ENCODE measurements at regions not wholly inside any gene's neighbourhood (a gene's known extent, or its start where the extent isn't known, plus 50 kb on each side); places are given as distances from the start of the nearest gene placed in this dataset.
"Not testable (repeated sequence)": the region's sequence is repeated elsewhere in the genome, so short reads cannot be mapped to it uniquely, and the experiment has no call there.

DNA sequence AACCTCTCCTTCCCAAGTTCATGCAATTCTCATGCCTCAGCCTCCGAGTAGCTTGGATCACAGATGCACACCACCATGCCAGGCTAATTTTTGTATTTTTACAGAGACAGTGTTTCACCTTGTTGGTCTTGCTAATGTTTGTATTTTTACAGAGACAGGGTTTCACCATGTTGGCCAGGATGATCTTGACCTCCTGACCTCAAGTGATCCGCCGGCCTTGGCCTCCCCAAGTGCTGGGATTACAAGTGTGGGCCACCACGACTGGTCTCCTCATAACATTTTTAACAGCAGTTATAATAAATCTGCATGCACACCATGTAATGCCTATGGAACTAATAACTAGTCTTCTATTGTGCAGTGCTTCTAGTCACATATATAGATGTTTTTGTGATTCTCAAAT lies 123.8 kb upstream of the VKORC1L1 start:
- peaks cover 14% of the 10 kb centered on the region for H3K4me1 Mint-ChIP-seq (ENCODE audit: low read depth)
- DNase-seq, result no peak

DNA sequence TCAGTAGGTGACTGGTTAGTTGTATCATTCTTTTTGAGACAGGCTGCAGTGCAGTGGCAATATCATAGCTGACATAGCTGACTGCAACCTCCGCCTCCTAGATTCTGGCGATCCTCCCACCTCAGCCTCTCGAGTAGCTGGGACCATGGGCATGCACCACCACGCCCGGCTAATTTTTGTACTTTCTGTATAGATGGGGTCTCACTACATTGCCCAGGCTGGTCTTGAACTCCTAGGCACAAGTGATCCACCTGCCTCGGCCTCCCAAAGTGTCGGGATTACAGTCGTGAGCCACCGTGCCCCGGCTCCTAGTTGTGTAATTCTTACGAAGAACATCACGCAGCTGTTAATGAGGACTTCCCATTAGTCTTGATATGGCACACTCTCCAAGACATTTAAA lies 123.4 kb upstream of the VKORC1L1 start:
- no peaks in the 10 kb centered on the region for H3K9me3 Mint-ChIP-seq
- H3K27ac Mint-ChIP-seq, result no peak overlapping the region
- peaks cover 14% of the 10 kb centered on the region for H3K4me1 Mint-ChIP-seq (ENCODE audit: low read depth)
- peaks cover 10% of the 10 kb centered on the region for H3K36me3 Mint-ChIP-seq (ENCODE audit: low read depth)
- TF ChIP-seq, protein P1, sequence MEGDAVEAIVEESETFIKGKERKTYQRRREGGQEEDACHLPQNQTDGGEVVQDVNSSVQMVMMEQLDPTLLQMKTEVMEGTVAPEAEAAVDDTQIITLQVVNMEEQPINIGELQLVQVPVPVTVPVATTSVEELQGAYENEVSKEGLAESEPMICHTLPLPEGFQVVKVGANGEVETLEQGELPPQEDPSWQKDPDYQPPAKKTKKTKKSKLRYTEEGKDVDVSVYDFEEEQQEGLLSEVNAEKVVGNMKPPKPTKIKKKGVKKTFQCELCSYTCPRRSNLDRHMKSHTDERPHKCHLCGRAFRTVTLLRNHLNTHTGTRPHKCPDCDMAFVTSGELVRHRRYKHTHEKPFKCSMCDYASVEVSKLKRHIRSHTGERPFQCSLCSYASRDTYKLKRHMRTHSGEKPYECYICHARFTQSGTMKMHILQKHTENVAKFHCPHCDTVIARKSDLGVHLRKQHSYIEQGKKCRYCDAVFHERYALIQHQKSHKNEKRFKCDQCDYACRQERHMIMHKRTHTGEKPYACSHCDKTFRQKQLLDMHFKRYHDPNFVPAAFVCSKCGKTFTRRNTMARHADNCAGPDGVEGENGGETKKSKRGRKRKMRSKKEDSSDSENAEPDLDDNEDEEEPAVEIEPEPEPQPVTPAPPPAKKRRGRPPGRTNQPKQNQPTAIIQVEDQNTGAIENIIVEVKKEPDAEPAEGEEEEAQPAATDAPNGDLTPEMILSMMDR (IDR thresholded peaks at IDR 0.05), result no peak; the same call in 1 of the 2 replicates
- peaks cover 2% of the 10 kb centered on the region for H3K27me3 Mint-ChIP-seq (ENCODE audit: insufficient read depth)
- DNase-seq, result no peak
- H3K4me3 Mint-ChIP-seq, result no peak overlapping the region

More for the DNA sequence above, 123.8 kb upstream of the VKORC1L1 start:
- no peak overlapping the region for H3K4me3 Mint-ChIP-seq
- peaks cover 2% of the 10 kb centered on the region for H3K27me3 Mint-ChIP-seq (ENCODE audit: insufficient read depth)
- peaks cover 10% of the 10 kb centered on the region for H3K36me3 Mint-ChIP-seq (ENCODE audit: low read depth)
- no peak overlapping the region for H3K27ac Mint-ChIP-seq
- TF ChIP-seq, protein P1 (IDR thresholded peaks at IDR 0.05), result no peak
- H3K9me3 Mint-ChIP-seq, result no peaks in the 10 kb centered on the region

DNA sequence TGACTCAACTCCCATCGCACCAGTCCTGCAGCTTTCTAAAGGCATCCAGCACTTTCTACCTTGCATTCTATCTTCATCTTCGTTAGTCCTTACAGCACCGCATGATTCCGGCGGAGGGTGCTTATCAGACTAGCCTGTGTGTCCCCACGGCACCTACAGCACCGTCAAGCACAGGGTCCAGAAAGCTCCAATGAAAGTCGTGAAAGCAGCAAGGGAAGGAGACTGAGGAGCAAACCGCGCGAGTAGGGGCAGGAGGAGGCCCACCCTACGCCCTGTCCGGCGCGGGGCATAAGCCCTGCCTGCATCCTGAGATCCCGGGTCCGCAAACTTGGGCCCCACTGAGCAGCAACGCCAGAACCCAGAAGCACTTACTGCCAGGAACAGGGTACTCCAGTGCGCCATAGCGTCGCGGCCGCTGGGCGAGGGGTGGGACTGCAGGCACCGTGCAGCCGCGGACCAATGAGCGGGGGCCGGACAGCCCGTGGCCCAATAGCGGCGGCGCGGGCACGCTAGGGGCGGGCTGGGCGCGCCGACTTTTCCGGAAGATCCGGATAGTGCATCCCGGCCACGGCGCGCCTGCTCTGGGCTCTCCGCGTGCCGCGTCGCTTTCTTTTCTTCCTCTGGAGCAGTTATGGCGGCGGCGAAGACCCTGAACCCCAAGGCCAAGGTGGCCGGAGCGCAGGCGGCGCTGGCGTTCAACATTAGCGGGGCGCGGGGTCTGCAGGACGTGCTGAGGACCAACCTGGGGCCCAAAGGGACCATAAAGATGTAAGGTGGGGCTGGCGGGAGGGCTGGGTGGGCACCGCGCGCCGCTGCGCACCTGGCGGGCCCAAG lies 122.1 kb upstream of the VKORC1L1 start:
- H3K36me3 Mint-ChIP-seq (ENCODE audit: low read depth), result peaks cover 10% of the 10 kb centered on the region
- TF ChIP-seq, protein P1 (IDR thresholded peaks at IDR 0.05), result peak; percentile 50
- peak; percentile 79 for DNase-seq
- H3K4me1 Mint-ChIP-seq (ENCODE audit: low read depth), result peaks cover 11% of the 10 kb centered on the region
- no peaks in the 10 kb centered on the region for H3K9me3 Mint-ChIP-seq
- peak overlapping the region; percentile 92 for H3K4me3 Mint-ChIP-seq
- H3K27me3 Mint-ChIP-seq (ENCODE audit: insufficient read depth), result peaks cover 2% of the 10 kb centered on the region
- peak overlapping the region; percentile 82 for H3K27ac Mint-ChIP-seq

DNA sequence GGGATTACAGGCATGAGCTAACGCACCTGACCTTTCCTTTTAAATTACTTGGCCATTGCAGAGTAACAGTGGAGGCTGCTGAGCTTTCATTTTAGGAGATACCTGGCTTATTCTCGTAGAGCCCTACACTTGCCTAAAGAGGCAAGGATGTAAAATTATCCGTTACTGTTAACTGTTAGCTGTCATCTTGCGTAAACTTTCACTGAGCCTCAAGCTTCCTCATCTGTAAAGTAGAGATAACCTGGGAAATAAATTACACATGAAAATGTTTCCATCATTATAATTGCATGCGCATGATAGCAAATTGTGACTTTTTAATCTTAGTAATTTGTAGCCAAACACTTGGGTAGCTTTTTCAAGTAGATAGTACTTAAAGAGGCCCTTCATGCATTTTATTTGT lies 118.8 kb upstream of the VKORC1L1 start:
- DNase-seq; H3K4me1 Mint-ChIP-seq (ENCODE audit: low read depth); H3K4me3 Mint-ChIP-seq; H3K27me3 Mint-ChIP-seq (ENCODE audit: insufficient read depth); H3K27ac Mint-ChIP-seq; H3K9me3 Mint-ChIP-seq: not testable (repeated sequence)
- peaks cover 10% of the 10 kb centered on the region for H3K36me3 Mint-ChIP-seq (ENCODE audit: low read depth)

DNA sequence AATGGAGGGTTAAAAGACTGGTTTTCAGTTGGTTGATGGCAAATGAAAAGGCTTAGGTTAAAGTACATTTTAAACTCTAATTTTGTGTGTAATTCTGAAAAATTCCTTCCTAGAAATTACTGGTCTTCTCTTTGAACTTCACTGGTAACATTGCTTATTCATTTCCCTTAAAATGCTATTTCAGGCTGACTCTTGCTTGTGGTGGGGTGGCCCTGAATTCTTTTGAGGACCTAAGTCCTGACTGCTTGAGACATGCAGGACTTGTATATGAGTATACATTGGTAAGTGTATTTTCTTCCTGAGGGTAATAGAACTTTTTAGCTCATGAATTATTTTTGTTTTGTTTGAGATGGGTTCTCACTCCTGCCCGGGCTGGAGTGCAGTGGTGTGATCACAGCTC lies 113.9 kb upstream of the VKORC1L1 start:
- not testable (repeated sequence) for H3K36me3 Mint-ChIP-seq (ENCODE audit: low read depth); DNase-seq; H3K27me3 Mint-ChIP-seq (ENCODE audit: insufficient read depth); H3K9me3 Mint-ChIP-seq; H3K4me3 Mint-ChIP-seq; H3K4me1 Mint-ChIP-seq (ENCODE audit: low read depth); H3K27ac Mint-ChIP-seq

DNA sequence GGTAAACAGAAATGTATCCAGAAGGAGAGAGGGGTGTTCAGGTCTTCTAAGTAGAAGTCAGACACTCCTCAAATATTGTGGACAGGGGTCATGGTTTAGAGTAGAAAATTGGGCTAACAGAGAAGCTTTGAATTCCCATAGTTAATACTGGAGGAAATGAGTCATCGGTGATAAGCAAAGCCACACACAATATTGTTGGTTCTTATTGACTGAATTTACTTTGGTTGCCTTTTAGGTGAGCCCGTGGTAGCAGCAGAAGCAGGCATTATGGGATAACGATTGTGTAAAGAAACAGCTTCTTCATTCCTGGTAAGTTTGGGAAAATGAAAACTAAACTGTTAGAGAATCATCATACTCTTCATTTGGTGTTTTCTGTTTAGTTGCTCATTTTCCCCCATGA lies 110.2 kb upstream of the VKORC1L1 start:
- peak overlapping the region; percentile 51; the same call in 1 of the 2 replicates for H3K4me3 Mint-ChIP-seq
- DNase-seq, result peak; percentile 15
- not testable (repeated sequence) for H3K4me1 Mint-ChIP-seq (ENCODE audit: low read depth); H3K27me3 Mint-ChIP-seq (ENCODE audit: insufficient read depth); H3K36me3 Mint-ChIP-seq (ENCODE audit: low read depth); H3K9me3 Mint-ChIP-seq
- peak overlapping the region; percentile 85 for H3K27ac Mint-ChIP-seq

DNA sequence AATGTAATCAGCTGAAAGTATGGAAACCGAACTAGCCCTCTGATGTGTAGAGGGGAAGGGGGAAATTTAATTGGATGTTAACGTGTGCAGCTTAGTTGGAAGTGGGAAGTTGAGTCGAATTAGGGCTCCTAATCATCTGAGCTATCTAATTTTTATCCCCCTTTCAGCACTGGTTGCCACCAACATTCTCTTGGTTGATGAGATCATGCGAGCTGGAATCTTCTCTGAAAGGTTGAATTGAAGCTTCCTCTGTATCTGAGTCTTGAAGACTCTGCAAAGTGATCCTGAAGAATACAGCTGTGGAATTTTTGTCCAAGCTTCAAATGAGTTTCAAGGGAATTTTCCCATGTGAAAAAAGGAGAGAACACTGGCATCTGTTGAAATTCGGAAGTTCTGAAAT lies 109.8 kb upstream of the VKORC1L1 start:
- H3K27me3 Mint-ChIP-seq (ENCODE audit: insufficient read depth); H3K9me3 Mint-ChIP-seq; H3K36me3 Mint-ChIP-seq (ENCODE audit: low read depth); DNase-seq; H3K4me1 Mint-ChIP-seq (ENCODE audit: low read depth): not testable (repeated sequence)
- Mint-ChIP-seq H3K27ac (peak overlapping the region; percentile 85), H3K4me3 (peak overlapping the region; percentile 51; the same call in 1 of the 2 replicates)

Data from HFFc6 (cell line).